Loucy (cell line): ENCODE measurements at regions not wholly inside any gene's neighbourhood (a gene's known extent, or its start where the extent isn't known, plus 50 kb on each side); places are given as distances from the start of the nearest gene placed in this dataset.

ENCODE experiments used
- CTCF ChIP-seq: fragments of 200-600 bp; sonication (generic); conservative IDR thresholded peaks from 2 replicates; pipeline ENCODE4 v1.5.1; 2014; ENCODE audit warnings: mild to moderate bottlenecking, antibody characterized with exemption, low read length
- EZH2phosphoT487 ChIP-seq: fragments of 200-600 bp; IDR thresholded peaks from 2 replicates; pipeline ENCODE4 v1.6.1; 2018; ENCODE audit warnings: antibody characterized with exemption, mild to moderate bottlenecking, moderate library complexity, borderline replicate concordance

GRCh38 chr20:6705106-6705766 is 62.2 kb upstream of the BMP2 start:
- TF ChIP-seq CTCF (no peak), EZH2phosphoT487 (no peak)
